Transverse colon (tissue), 3 donors: ENCODE measurements at regions not wholly inside any gene's neighbourhood (a gene's known extent, or its start where the extent isn't known, plus 50 kb on each side); places are given as distances from the start of the nearest gene placed in this dataset.

ENCODE experiments used
- EP300 ChIP-seq: sonication (generic); formaldehyde crosslinking; IDR thresholded peaks from one replicate; pipeline ENCODE4 v1.6.1; 2017; ENCODE audit warnings: antibody characterized with exemption, low read depth
- TF ChIP-seq, protein P1 (sequence below), 5 experiments: fragments of 200-600 bp in 3 of 5; fragments of 450-650 bp in 2 of 5; sonication (generic) in 3 of 5; IDR thresholded peaks; 1 replicate in 2 of 5; 2 replicates in 3 of 5; pipeline ENCODE4 v1.5.1; 2016 to 2017; ENCODE audit warnings: antibody characterized with exemption in 5 of 5, inconsistent platforms in 3 of 5, mild to moderate bottlenecking in 2 of 5, moderate library complexity in 1 of 5

DNA sequence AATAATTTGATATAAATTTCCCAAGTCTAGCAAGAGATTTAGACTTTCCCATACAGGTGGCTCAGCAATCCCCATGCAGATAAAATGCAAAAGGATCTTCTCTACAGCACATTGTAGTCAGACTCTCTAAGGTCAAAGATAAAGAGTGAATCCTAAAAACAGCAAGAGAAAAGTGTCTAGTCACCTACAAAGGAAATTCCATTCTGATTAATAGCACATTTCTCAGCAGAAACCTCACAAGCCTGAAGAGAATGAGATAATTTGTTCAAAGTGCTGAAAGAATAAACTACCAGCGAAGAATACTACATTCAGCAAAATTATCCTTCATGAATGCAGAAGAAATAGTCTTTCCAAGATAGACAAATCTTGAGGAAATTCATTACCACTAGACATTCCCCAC is 493.3 kb downstream of the PRELID2 start:
- no peak for TF ChIP-seq EP300
- TF ChIP-seq, protein P1, sequence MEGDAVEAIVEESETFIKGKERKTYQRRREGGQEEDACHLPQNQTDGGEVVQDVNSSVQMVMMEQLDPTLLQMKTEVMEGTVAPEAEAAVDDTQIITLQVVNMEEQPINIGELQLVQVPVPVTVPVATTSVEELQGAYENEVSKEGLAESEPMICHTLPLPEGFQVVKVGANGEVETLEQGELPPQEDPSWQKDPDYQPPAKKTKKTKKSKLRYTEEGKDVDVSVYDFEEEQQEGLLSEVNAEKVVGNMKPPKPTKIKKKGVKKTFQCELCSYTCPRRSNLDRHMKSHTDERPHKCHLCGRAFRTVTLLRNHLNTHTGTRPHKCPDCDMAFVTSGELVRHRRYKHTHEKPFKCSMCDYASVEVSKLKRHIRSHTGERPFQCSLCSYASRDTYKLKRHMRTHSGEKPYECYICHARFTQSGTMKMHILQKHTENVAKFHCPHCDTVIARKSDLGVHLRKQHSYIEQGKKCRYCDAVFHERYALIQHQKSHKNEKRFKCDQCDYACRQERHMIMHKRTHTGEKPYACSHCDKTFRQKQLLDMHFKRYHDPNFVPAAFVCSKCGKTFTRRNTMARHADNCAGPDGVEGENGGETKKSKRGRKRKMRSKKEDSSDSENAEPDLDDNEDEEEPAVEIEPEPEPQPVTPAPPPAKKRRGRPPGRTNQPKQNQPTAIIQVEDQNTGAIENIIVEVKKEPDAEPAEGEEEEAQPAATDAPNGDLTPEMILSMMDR (IDR thresholded peaks at IDR 0.05): no peak
